Trophoblast cell (in vitro differentiated cells and primary cell): ENCODE measurements at regions not wholly inside any gene's neighbourhood (a gene's known extent, or its start where the extent isn't known, plus 50 kb on each side); places are given as distances from the start of the nearest gene placed in this dataset.
"Not testable (repeated sequence)": the region's sequence is repeated elsewhere in the genome, so short reads cannot be mapped to it uniquely, and the experiment has no call there.

Experiments
- DNase-seq, 2 donors: peaks; one replicate each; pipeline ENCODE4 v3.0.0-alpha.2; 2016
- H2AFZ ChIP-seq: 2 replicates; pipeline ENCODE4 v1.6.1; 2013; ENCODE audit warnings: low read length, moderate library complexity, mild to moderate bottlenecking; ENCODE audit not compliant: insufficient read depth, poor library complexity
- H2AK5ac ChIP-seq: 2 replicates; pipeline ENCODE4 v1.6.1; 2013; ENCODE audit warnings: mild to moderate bottlenecking, low read length
- H2BK120ac ChIP-seq: 2 replicates; pipeline ENCODE4 v1.6.1; 2013; ENCODE audit warnings: low read length, mild to moderate bottlenecking, moderate library complexity; ENCODE audit not compliant: insufficient read depth, poor library complexity
- H2BK12ac ChIP-seq: 2 replicates; pipeline ENCODE4 v1.6.1; 2013; ENCODE audit warnings: mild to moderate bottlenecking, low read length, moderate library complexity
- H2BK5ac ChIP-seq: 2 replicates; pipeline ENCODE4 v1.6.1; 2013; ENCODE audit warnings: low read length, low read depth, moderate library complexity, mild to moderate bottlenecking; ENCODE audit not compliant: poor library complexity
- H3K14ac ChIP-seq: 2 replicates; pipeline ENCODE4 v1.6.1; 2013; ENCODE audit warnings: mild to moderate bottlenecking, low read length
- H3K18ac ChIP-seq: 2 replicates; pipeline ENCODE4 v1.6.1; 2013; ENCODE audit warnings: mild to moderate bottlenecking, low read length
- H3K23ac ChIP-seq: 2 replicates; pipeline ENCODE4 v1.6.1; 2013; ENCODE audit warnings: low read length
- H3K27ac ChIP-seq: 2 replicates; pipeline ENCODE4 v1.5.1; 2013; ENCODE audit warnings: low read depth, mild to moderate bottlenecking, inconsistent platforms, low read length, moderate library complexity
- H3K27me3 ChIP-seq: 2 replicates; pipeline ENCODE4 v1.6.1; 2013; ENCODE audit warnings: inconsistent platforms, mild to moderate bottlenecking, low read length, moderate library complexity; ENCODE audit not compliant: insufficient read depth
- H3K36me3 ChIP-seq, 2 experiments: 1 replicate in 1 of 2; 2 replicates in 1 of 2; pipeline ENCODE4 v1.6.1; 2013; ENCODE audit warnings: low read length in 2 of 2, mild to moderate bottlenecking in 2 of 2, moderate library complexity in 1 of 2; ENCODE audit not compliant: insufficient read depth in 2 of 2, control insufficient read depth in 1 of 2
- H3K4ac ChIP-seq: 2 replicates; pipeline ENCODE4 v1.6.1; 2013; ENCODE audit warnings: low read depth, mild to moderate bottlenecking, low read length, moderate library complexity
- H3K4me1 ChIP-seq, 2 experiments: 1 replicate in 1 of 2; 2 replicates in 1 of 2; pipeline ENCODE4 v1.6.1; 2013; ENCODE audit warnings: low read length in 2 of 2, mild to moderate bottlenecking in 2 of 2, moderate library complexity in 1 of 2; ENCODE audit not compliant: insufficient read depth in 2 of 2, control insufficient read depth in 1 of 2
- H3K4me2 ChIP-seq: 2 replicates; pipeline ENCODE4 v1.6.1; 2013; ENCODE audit warnings: inconsistent platforms, mild to moderate bottlenecking, low read length, moderate library complexity
- H3K4me3 ChIP-seq: 2 replicates; pipeline ENCODE4 v1.5.1; 2013; ENCODE audit warnings: mild to moderate bottlenecking, low read depth, low read length, inconsistent platforms
- H3K79me1 ChIP-seq: one replicate; pipeline ENCODE4 v1.6.1; 2013; ENCODE audit warnings: low read length
- H3K79me2 ChIP-seq: 2 replicates; pipeline ENCODE4 v1.6.1; 2013; ENCODE audit warnings: low read length, mild to moderate bottlenecking; ENCODE audit not compliant: control insufficient read depth, insufficient read depth, poor library complexity
- H3K9ac ChIP-seq: 2 replicates; pipeline ENCODE4 v1.6.1; 2013; ENCODE audit warnings: mild to moderate bottlenecking, low read length
- H3K9me3 ChIP-seq: 2 replicates; pipeline ENCODE4 v1.6.1; 2013; ENCODE audit warnings: low read depth, mild to moderate bottlenecking, control low read depth, inconsistent platforms, low read length; ENCODE audit not compliant: insufficient read depth
- H4K12ac ChIP-seq: 2 replicates; pipeline ENCODE4 v1.6.1; 2013; ENCODE audit warnings: low read depth, mild to moderate bottlenecking, low read length, moderate library complexity
- H4K8ac ChIP-seq: 2 replicates; pipeline ENCODE4 v1.6.1; 2013; ENCODE audit warnings: low read depth, mild to moderate bottlenecking, low read length, moderate library complexity
- H4K91ac ChIP-seq: one replicate; pipeline ENCODE4 v1.6.1; 2013; ENCODE audit warnings: low read depth, mild to moderate bottlenecking, low read length, moderate library complexity
- WGBS: extraction: QIAGEN DNeasy Blood & Tissue Kit; methylation state at CpG from one replicate; pipeline ENCODE4 v1.1.7; 2013; ENCODE audit warnings: missing lambda C conversion rate; ENCODE audit not compliant: insufficient read length, insufficient coverage; ENCODE audit errors: extremely low coverage; 5-methylcytosine and 5-hydroxymethylcytosine counted together

DNA sequence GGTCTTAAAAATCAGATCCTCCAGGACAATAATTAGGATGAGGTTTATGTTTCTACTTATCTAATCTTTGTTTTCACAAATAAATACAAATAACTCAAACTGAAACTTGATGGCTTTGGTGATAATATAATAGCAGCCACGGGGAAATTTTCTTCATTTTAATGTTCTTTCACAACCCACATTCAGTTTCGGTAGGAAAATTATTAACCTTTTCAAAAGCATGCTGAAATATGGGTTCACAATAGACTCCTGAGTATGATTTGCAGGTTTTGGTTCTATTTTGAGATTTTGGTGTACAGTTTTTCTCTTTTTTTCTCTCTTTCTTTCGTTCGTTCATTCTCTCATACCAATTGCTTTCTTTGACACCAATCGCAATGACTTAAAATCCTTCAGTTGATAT lies 233.9 kb upstream of the PLGLB2 start:
- not testable (repeated sequence) for H3K27ac ChIP-seq, H2BK12ac ChIP-seq, H3K9ac ChIP-seq, H3K4me2 ChIP-seq, H3K14ac ChIP-seq, H3K36me3 ChIP-seq, H4K8ac ChIP-seq, H3K4me3 ChIP-seq, H3K27me3 ChIP-seq, H4K91ac ChIP-seq, H3K4me1 ChIP-seq, H3K79me2 ChIP-seq, DNase-seq, H2AFZ ChIP-seq, H2BK120ac ChIP-seq, H4K12ac ChIP-seq, H3K79me1 ChIP-seq, H3K4ac ChIP-seq, H3K9me3 ChIP-seq, H3K18ac ChIP-seq, H2AK5ac ChIP-seq, H2BK5ac ChIP-seq, H3K23ac ChIP-seq
- no CpG with 5 or more reads among the region's 5 CpGs for WGBS

DNA sequence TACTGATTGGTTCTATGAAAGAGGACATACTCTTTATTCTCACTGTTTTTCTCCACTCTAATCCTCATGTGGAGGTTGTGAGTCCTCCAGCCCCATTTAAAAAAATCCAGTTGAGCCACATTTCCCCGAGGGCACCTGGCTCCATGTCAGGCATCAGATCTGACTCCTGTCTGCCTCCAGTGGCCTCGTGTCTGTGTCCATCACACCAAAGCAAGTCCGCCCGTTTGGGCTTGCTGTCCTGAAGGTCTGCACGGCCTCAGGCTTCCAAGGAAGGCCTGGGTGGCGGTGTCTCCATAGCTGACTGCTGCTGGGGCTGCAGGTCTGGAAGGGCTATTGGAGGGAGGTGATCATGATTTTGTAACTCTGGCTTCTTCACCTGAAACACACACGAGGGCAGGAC lies 233.4 kb upstream of the PLGLB2 start:
- not testable (repeated sequence) for H2BK5ac ChIP-seq, H3K4me1 ChIP-seq, H3K27ac ChIP-seq, H2BK120ac ChIP-seq, H3K36me3 ChIP-seq, H3K23ac ChIP-seq, H3K18ac ChIP-seq, H4K8ac ChIP-seq, H2BK12ac ChIP-seq, H2AK5ac ChIP-seq, H3K27me3 ChIP-seq, H3K9me3 ChIP-seq, H4K12ac ChIP-seq, H3K79me1 ChIP-seq, H3K4ac ChIP-seq, H3K79me2 ChIP-seq, H3K4me3 ChIP-seq, DNase-seq, H3K4me2 ChIP-seq, H3K9ac ChIP-seq, H3K14ac ChIP-seq, H4K91ac ChIP-seq, H2AFZ ChIP-seq
- no CpG with 5 or more reads among the region's 7 CpGs for WGBS

DNA sequence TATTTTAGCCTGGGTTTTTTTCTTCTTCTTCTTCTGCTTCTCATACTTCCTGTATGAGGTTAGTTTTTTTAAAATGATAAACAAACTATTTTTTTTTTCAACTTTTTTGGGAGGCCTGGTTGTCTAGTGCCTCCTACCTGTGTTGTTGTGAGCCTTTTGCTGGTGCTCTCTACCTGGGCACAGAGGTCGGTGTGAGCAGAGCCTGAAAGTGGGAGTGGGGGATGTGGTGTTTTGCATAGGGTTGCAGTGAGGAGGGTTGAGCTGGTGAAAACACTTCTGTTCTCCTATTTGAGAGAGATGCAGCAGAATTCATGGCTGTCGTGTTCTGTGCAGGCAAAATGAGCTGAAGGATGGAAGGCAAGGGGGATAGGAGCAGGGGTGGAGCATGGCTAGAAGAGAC lies 232.7 kb upstream of the PLGLB2 start:
- not testable (repeated sequence) for H3K4me2 ChIP-seq, H3K79me2 ChIP-seq, H3K27me3 ChIP-seq, H3K9ac ChIP-seq, H2AFZ ChIP-seq, H2BK12ac ChIP-seq, H3K23ac ChIP-seq, H3K9me3 ChIP-seq, H3K27ac ChIP-seq, H4K91ac ChIP-seq, H4K12ac ChIP-seq, H3K36me3 ChIP-seq, DNase-seq, H2BK120ac ChIP-seq, H2BK5ac ChIP-seq, H3K79me1 ChIP-seq, H3K14ac ChIP-seq, H3K4me1 ChIP-seq, H3K4me3 ChIP-seq
- peak overlapping the region; percentile 94 for H3K4ac ChIP-seq
- H2AK5ac ChIP-seq = peak overlapping the region; percentile 83
- H4K8ac ChIP-seq = peak overlapping the region; percentile 38
- H3K18ac ChIP-seq = peak overlapping the region; percentile 86
- no CpG with 5 or more reads among the region's 2 CpGs for WGBS

DNA sequence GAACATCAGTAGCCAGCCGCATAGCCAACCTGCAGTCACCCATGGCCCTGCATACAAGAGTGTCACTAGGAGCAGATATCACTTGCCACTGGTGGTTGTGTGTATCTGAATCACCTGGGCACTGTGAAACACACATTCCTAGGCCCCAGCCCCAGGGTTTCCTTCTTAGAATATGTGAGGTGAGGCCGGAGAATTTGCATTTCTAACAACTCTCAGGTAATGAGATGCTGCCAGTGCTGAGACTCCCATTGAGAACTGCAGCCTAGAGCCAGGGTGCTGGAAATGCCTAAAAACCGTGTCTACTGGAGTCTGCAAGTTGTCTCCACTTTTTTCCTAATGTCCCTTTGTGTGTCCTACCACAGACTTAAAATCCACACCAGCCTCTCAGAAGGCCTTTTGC lies 232.0 kb upstream of the PLGLB2 start:
- H2BK5ac ChIP-seq, H3K23ac ChIP-seq, H3K79me1 ChIP-seq, H3K4me3 ChIP-seq, H3K4ac ChIP-seq, H4K12ac ChIP-seq, H3K4me1 ChIP-seq, H2AK5ac ChIP-seq, H3K18ac ChIP-seq, H2BK12ac ChIP-seq, H2BK120ac ChIP-seq, H3K36me3 ChIP-seq, H3K27ac ChIP-seq, H4K91ac ChIP-seq, H2AFZ ChIP-seq, DNase-seq, H3K79me2 ChIP-seq, H4K8ac ChIP-seq, H3K14ac ChIP-seq, H3K9ac ChIP-seq, H3K4me2 ChIP-seq, H3K27me3 ChIP-seq, H3K9me3 ChIP-seq: not testable (repeated sequence)
- WGBS = no CpG with 5 or more reads among the region's 3 CpGs
